Keratinocyte (primary cell): ENCODE measurements at regions not wholly inside any gene's neighbourhood (a gene's known extent, or its start where the extent isn't known, plus 50 kb on each side); places are given as distances from the start of the nearest gene placed in this dataset.

Source experiments
- CTCF ChIP-seq, 3 experiments: IDR thresholded peaks in 1 of 3; conservative IDR thresholded peaks in 1 of 3; optimal IDR thresholded peaks in 1 of 3; 2 replicates in 2 of 3; 3 replicates in 1 of 3; pipeline versions ENCODE3 to v1.5.1; 2011; ENCODE audit warnings: low read length in 3 of 3, mild to moderate bottlenecking in 3 of 3, moderate library complexity in 2 of 3, control low read depth in 1 of 3, inconsistent platforms in 1 of 3; ENCODE audit not compliant: insufficient read depth in 2 of 3; ENCODE audit errors: extremely low read depth in 1 of 3
- EZH2 ChIP-seq: IDR thresholded peaks from one replicate; pipeline ENCODE4 v1.6.1; 2012; ENCODE audit warnings: inconsistent platforms, mild to moderate bottlenecking, low read length, moderate library complexity

DNA sequence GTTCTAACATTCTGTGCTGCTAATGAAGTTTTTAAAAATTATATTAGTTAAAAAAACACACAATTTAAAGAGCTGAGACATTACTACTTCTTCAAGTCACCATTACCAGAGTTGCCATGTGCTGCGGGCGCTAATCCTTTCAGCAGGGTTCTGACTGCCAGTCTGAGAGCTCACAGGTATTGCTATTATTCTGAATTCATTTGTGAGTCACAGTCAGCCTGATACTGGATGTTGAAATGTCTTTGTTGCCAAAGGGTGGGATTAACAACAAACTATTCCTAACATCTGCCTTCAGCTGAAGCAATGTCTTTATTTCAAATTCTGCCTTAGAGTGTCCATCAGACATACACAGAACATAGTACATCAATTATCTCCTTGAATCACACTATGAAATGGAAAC, 197.1 kb upstream of the FGF13 start:
- TF ChIP-seq CTCF (optimal IDR thresholded peaks at IDR 0.05 in 1 of 3, IDR thresholded peaks at IDR 0.05 in 1 of 3, conservative IDR thresholded peaks at IDR 0.05 in 1 of 3; ENCODE audit: extremely low read depth in 1 of 3, insufficient read depth in 2 of 3, low read length in 3 of 3) (no peak), EZH2 (no peak)
